Activated CD4-positive, alpha-beta T cell treated with anti-CD3 and anti-CD28 coated beads, Interleukin-2, amount 50 U/mL, for 4 hours (primary cell): ENCODE measurements at regions not wholly inside any gene's neighbourhood (a gene's known extent, or its start where the extent isn't known, plus 50 kb on each side); places are given as distances from the start of the nearest gene placed in this dataset.
"Not testable (repeated sequence)": the region's sequence is repeated elsewhere in the genome, so short reads cannot be mapped to it uniquely, and the experiment has no call there.

Experiments used
- DNase-seq, 2 experiments: peaks; one replicate each; pipeline ENCODE4 v3.0.0-alpha.2; 2020

DNA sequence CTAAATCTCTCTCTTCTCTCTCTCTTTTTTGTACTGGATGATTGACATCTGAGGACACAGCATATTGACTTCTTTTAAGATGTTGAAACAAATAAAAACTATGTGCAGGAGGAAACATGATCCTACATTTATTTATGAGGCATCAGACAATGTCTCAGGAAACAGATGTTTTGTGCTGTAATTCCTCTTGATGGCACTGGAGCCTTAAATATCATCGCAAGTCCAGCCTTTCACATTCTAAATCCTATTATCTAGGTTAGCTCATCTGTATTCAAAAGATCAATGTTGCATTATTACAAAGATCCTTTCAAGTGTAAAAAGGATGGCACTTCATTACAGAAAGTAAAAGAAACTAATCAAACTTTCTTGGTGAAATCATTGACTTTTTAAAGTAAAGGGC is 63.9 kb downstream of the MAT2B start:
- no peak for DNase-seq

DNA sequence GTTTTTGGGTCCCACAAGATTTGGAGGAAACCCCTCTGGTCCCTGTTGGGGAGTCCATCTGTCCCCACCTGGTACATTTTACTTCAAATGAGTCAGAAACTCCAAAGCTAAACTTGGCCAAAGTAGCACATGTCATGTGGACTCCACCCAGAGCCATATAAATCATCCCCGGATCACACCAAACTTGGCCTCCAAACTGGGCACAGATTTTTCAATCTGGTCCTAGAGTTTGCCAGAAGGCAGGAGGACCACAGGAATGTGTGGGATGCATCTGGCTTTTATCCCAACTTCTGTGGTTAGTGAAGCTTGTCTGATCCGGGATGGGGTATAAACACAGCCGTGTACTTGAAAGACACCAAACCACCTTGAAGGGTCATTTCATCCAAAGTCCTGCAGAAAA is 66.3 kb downstream of the MAT2B start:
- no peak for DNase-seq

GRCh38 chr5:163574472-163575440 is 69.3 kb downstream of the MAT2B start:
- no peak for DNase-seq

GRCh38 chr5:163578652-163579051 is 73.2 kb downstream of the MAT2B start:
- no peak for DNase-seq

- DNase-seq, result no peak
Measured at GRCh38 chr5:163579729-163580128, 74.3 kb downstream of the MAT2B start.

GRCh38 chr5:163580516-163580915 is 75.1 kb downstream of the MAT2B start:
- DNase-seq, result no peak

DNA sequence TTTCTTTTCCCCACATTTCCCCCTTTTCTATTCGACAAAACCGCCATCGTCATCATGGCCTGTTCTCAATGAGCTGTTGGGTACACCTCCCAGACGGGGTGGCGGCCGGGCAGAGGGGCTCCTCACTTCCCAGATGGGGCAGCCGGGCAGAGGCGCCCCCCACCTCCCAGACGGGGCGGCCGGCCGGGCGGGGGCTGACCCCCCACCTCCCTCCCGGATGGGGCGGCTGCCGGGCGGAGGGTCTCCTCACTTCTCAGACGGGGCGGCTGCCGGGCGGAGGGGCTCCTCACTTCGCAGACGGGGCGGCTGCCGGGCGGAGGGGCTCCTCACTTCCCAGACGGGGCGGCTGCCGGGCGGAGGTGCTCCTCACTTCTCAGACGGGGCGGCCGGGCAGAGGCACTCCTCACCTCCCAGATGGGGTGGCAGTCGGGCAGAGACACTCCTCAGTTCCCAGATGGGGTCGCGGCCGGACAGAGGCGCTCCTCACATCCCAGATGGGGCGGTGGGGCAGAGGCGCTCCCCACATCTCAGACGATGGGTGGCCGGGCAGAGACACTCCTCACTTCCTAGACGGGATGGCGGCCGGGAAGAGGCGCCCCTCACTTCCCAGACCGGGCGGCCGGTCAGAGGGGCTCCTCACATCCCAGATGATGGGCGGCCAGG is 78.2 kb downstream of the MAT2B start:
- not testable (repeated sequence) for DNase-seq

GRCh38 chr5:163585206-163585605 is 79.8 kb downstream of the MAT2B start:
- no peak for DNase-seq

GRCh38 chr5:163586531-163586956 is 81.1 kb downstream of the MAT2B start:
- DNase-seq, result no peak

- no peak for DNase-seq
Measured at GRCh38 chr5:163594951-163595350, 89.5 kb downstream of the MAT2B start.

GRCh38 chr5:163595932-163596607 is 90.7 kb downstream of the MAT2B start:
- no peak for DNase-seq

GRCh38 chr5:163596608-163597315 is 91.3 kb downstream of the MAT2B start:
- DNase-seq, result no peak

DNA sequence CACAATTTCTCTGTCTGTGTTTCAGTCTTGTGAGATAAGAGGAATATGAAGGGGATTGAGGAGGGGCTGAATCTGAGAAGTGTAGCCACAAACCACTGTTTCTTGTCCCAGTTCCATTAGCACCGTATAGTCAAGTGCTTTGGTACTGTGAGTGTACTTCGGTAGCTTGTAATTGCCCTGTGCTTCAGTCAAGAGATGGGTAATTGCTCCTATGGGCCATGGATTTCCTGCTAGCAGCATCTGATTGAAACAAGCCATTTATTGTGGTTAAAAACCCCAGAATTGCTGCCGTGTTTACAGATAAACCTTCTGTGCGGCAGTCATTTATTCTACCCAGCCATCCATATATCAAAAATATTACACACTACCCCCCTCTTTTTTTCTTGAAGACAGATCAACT is 98.6 kb downstream of the MAT2B start:
- DNase-seq, result no peak

- DNase-seq, result no peak
Measured at GRCh38 chr5:163607256-163607655, 101.8 kb downstream of the MAT2B start.

- DNase-seq, result no peak
Measured at GRCh38 chr5:163608621-163609020, 103.2 kb downstream of the MAT2B start.

- no peak for DNase-seq
Measured at GRCh38 chr5:163609910-163610309, 104.5 kb downstream of the MAT2B start.

DNA sequence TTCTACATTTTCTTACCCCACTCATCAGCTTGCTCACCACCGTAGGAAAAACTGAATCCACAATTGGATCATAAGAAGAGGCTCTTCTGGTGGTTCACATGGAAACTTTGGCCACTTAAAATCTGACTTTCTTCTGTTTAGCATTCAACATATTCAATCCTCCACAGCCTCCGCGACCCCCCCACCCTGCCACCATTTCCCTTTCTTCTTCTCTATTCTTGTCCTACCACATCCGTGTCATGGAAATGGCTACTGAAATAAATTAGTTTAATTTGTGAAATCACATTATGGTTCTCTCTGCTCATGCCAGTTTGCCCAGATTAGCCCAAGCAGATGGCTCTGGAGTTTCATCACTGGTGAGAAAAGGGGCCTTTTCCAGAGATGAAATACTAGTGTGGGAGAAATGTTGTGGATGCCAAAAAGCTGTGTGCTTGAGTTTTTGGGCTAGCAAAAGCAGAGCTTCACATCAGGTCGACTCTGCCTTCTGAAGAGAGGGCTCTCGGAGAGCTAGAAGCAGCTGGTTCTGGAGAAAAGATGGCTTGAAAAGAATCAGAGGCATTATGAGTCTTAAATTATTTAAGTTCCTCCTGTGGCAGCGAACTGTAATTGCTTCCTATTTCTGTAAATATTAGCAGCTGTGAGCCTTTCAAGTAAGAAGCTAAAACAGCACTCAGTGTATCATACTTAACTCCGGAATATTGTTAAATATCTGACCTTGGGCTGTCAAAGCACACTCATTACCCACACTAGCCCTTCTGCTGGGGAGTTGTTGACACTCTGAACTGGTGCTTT is 107.1 kb downstream of the MAT2B start:
- DNase-seq, result no peak

- DNase-seq, result no peak
Measured at GRCh38 chr5:163613150-163613442, 107.7 kb downstream of the MAT2B start.

GRCh38 chr5:163614787-163615186 is 109.4 kb downstream of the MAT2B start:
- DNase-seq, result no peak

DNA sequence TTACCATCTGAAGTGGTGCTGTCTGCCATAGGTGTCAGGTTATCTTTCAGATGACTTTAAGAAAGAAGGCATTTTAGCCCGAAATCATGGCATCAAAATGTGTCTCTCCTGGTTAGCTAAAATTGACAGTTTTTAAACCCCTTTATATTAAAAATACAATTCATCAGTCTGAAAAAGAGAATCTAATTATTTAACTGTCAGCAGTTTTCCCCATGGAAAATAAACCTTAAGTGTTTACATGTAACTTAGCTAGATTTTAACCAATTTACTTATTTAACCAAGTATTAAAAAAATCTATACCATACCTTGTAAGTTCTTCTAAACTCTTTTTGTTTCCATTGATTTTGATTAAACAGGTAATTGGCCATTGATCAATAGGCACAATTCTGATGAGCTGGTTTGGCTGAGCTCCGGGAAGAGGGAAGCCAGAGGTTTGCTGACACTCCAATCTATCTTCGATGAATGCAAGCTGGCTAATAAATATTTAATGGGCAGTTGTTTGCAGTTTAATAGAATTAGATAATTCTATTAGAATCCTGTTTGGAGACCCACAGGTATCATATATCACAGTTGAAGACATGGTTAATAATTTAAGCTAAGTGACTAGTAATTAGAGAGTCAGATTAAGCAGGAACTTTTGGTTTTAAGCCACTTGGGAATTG is 114.0 kb downstream of the MAT2B start:
- no peak for DNase-seq

- DNase-seq, result no peak
Measured at GRCh38 chr5:163619951-163620350, 114.5 kb downstream of the MAT2B start.

GRCh38 chr5:163622799-163623198 is 117.4 kb downstream of the MAT2B start:
- DNase-seq, result no peak
